ENCODE measurements at regions not wholly inside any gene's neighbourhood (a gene's known extent, or its start where the extent isn't known, plus 50 kb on each side); places are given as distances from the start of the nearest gene placed in this dataset.

GRCh38 chr11:28981381-28981780 is 873.2 kb downstream of the METTL15 start:
- Histone ChIP-seq H3K9ac (no peak overlapping the region), H3F3A (ENCODE audit: insufficient read depth) (no peaks in the 10 kb centered on the region), H3K9me3 (ENCODE audit: low read depth) (no peaks in the 10 kb centered on the region), H3K9me2 (ENCODE audit: insufficient read depth) (no peaks in the 10 kb centered on the region), H3K27ac (no peak overlapping the region), H3K27me3 (replicated peaks; ENCODE audit: insufficient read depth) (no peaks in the 10 kb centered on the region), H3K4me2 (ENCODE audit: unreplicated experiment) (peak overlapping the region; percentile 14), H2AFZ (0 out of 2 replicates have a peak overlapping the region, but pooled peaks have one; percentile 8), H3K4me3 (no peak overlapping the region), H3K79me2 (ENCODE audit: insufficient read depth) (no peaks in the 10 kb centered on the region), H4K20me1 (ENCODE audit: insufficient read depth) (no peaks in the 10 kb centered on the region), H3K4me1 (ENCODE audit: insufficient read depth) (0 out of 2 replicates have a peak, but pooled peaks cover 9% of the 10 kb centered on the region), H3K36me3 (ENCODE audit: low read depth) (no peaks in the 10 kb centered on the region)
- in situ Hi-C loops (cut with MboI) = no loop called here
- DNase-seq = no peak
- 44 to 54% methylated on average over 1 of the region's 1 CpG for WGBS, 2 experiments (ENCODE audit: low coverage in 1 of 2, low lambda C conversion rate in 2 of 2, missing lambda C conversion rate in 2 of 2)
- TF ChIP-seq EZH2 (IDR thresholded peaks at IDR 0.05; ENCODE audit: insufficient read depth, poor library complexity, severe bottlenecking) = no peak
- no peak for TF ChIP-seq EZH2phosphoT487 (IDR thresholded peaks at IDR 0.05; ENCODE audit: insufficient read depth, low read depth)

GRCh38 chr11:28976801-28977145 is 868.6 kb downstream of the METTL15 start:
- no peak for DNase-seq
- no peaks in the 10 kb centered on the region for H3K27me3 ChIP-seq (replicated peaks; ENCODE audit: insufficient read depth)
- no peak overlapping the region for H3K4me2 ChIP-seq (ENCODE audit: unreplicated experiment)
- peak overlapping the region; percentile 64 for H2AFZ ChIP-seq
- no peak overlapping the region for H3K9ac ChIP-seq
- H3K27ac ChIP-seq = no peak overlapping the region
- in situ Hi-C loops (cut with MboI) = no loop called here
- no peaks in the 10 kb centered on the region for H3K9me3 ChIP-seq (ENCODE audit: low read depth)
- H3K4me3 ChIP-seq = no peak overlapping the region
- H3K9me2 ChIP-seq (ENCODE audit: insufficient read depth) = no peaks in the 10 kb centered on the region
- no peaks in the 10 kb centered on the region for H3K79me2 ChIP-seq (ENCODE audit: insufficient read depth)
- TF ChIP-seq EZH2 (IDR thresholded peaks at IDR 0.05; ENCODE audit: insufficient read depth, poor library complexity, severe bottlenecking) (no peak), EZH2phosphoT487 (IDR thresholded peaks at IDR 0.05; ENCODE audit: insufficient read depth, low read depth) (no peak)
- H3K36me3 ChIP-seq (ENCODE audit: low read depth) = no peaks in the 10 kb centered on the region
- H3F3A ChIP-seq (ENCODE audit: insufficient read depth) = no peaks in the 10 kb centered on the region
- WGBS, 2 experiments (ENCODE audit: low coverage in 1 of 2, low lambda C conversion rate in 2 of 2, missing lambda C conversion rate in 2 of 2) = 49 to 59% methylated on average over 4 of the region's 4 CpGs
- no peaks in the 10 kb centered on the region for H4K20me1 ChIP-seq (ENCODE audit: insufficient read depth)
- 0 out of 2 replicates have a peak, but pooled peaks cover 9% of the 10 kb centered on the region for H3K4me1 ChIP-seq (ENCODE audit: insufficient read depth)

- peak overlapping the region; percentile 64 for H2AFZ ChIP-seq
- H3F3A ChIP-seq (ENCODE audit: insufficient read depth) = no peaks in the 10 kb centered on the region
- H4K20me1 ChIP-seq (ENCODE audit: insufficient read depth) = no peaks in the 10 kb centered on the region
- H3K4me1 ChIP-seq (ENCODE audit: insufficient read depth) = 0 out of 2 replicates have a peak, but pooled peaks cover 4% of the 10 kb centered on the region
- no peak for TF ChIP-seq EZH2phosphoT487 (IDR thresholded peaks at IDR 0.05; ENCODE audit: insufficient read depth, low read depth)
- TF ChIP-seq EZH2 (IDR thresholded peaks at IDR 0.05; ENCODE audit: insufficient read depth, poor library complexity, severe bottlenecking) = no peak
- H3K4me2 ChIP-seq (ENCODE audit: unreplicated experiment) = no peak overlapping the region
- H3K27ac ChIP-seq = no peak overlapping the region
- no peak for DNase-seq
- no peaks in the 10 kb centered on the region for H3K36me3 ChIP-seq (ENCODE audit: low read depth)
- H3K79me2 ChIP-seq (ENCODE audit: insufficient read depth) = no peaks in the 10 kb centered on the region
- no peaks in the 10 kb centered on the region for H3K27me3 ChIP-seq (replicated peaks; ENCODE audit: insufficient read depth)
- in situ Hi-C loops (cut with MboI) = no loop called here
- no peak overlapping the region for H3K9ac ChIP-seq
- H3K9me2 ChIP-seq (ENCODE audit: insufficient read depth) = no peaks in the 10 kb centered on the region
- no peaks in the 10 kb centered on the region for H3K9me3 ChIP-seq (ENCODE audit: low read depth)
- H3K4me3 ChIP-seq = no peak overlapping the region
- 55 to 60% methylated on average over 10 of the region's 10 CpGs for WGBS, 2 experiments (ENCODE audit: low coverage in 1 of 2, low lambda C conversion rate in 2 of 2, missing lambda C conversion rate in 2 of 2)
These were observed 868.0 kb downstream of the METTL15 start for GRCh38 chr11:28976012-28976800.

GRCh38 chr11:28969832-28970231 is 861.6 kb downstream of the METTL15 start:
- Histone ChIP-seq H3K36me3 (ENCODE audit: low read depth) (no peaks in the 10 kb centered on the region), H3K27ac (no peak overlapping the region), H3K9ac (no peak overlapping the region), H4K20me1 (ENCODE audit: insufficient read depth) (no peaks in the 10 kb centered on the region), H3K27me3 (replicated peaks; ENCODE audit: insufficient read depth) (no peaks in the 10 kb centered on the region), H3K9me3 (ENCODE audit: low read depth) (no peaks in the 10 kb centered on the region), H3K4me1 (ENCODE audit: insufficient read depth) (peaks cover 14% of the 10 kb centered on the region), H3K4me3 (no peak overlapping the region), H3K79me2 (ENCODE audit: insufficient read depth) (no peaks in the 10 kb centered on the region), H3K4me2 (ENCODE audit: unreplicated experiment) (no peak overlapping the region), H3K9me2 (ENCODE audit: insufficient read depth) (no peaks in the 10 kb centered on the region), H2AFZ (peak overlapping the region; percentile 47; the same call in 1 of the 2 replicates), H3F3A (ENCODE audit: insufficient read depth) (peaks cover 21% of the 10 kb centered on the region)
- no peak for TF ChIP-seq EZH2phosphoT487 (IDR thresholded peaks at IDR 0.05; ENCODE audit: insufficient read depth, low read depth)
- no peak for TF ChIP-seq EZH2 (IDR thresholded peaks at IDR 0.05; ENCODE audit: insufficient read depth, poor library complexity, severe bottlenecking)
- in situ Hi-C loops (cut with MboI) = no loop called here
- DNase-seq = no peak
